SK-N-MC (cell line): ENCODE measurements at regions not wholly inside any gene's neighbourhood (a gene's known extent, or its start where the extent isn't known, plus 50 kb on each side); places are given as distances from the start of the nearest gene placed in this dataset.

Experiments used
- EZH2 ChIP-seq: fragments of 200-600 bp; sonication (generic); IDR thresholded peaks from one replicate; pipeline ENCODE4 v1.6.1; 2017; ENCODE audit warnings: antibody characterized with exemption
- FOXP2 ChIP-seq: optimal IDR thresholded peaks from 2 replicates; pipeline ENCODE3; 2011; ENCODE audit warnings: mild to moderate bottlenecking, moderate library complexity; ENCODE audit not compliant: insufficient read depth; ENCODE audit errors: extremely low read length, control extremely low read depth
- POLR2AphosphoS5 ChIP-seq: IDR thresholded peaks from 2 replicates; pipeline ENCODE4 v1.6.1; 2012; ENCODE audit warnings: mild to moderate bottlenecking, low read depth, low read length, borderline replicate concordance

GRCh38 chr3:81432456-81432855, 329.0 kb downstream of the GBE1 start:
- no peak for TF ChIP-seq EZH2
- TF ChIP-seq POLR2AphosphoS5 = no peak
- TF ChIP-seq FOXP2 = no peak
